SU-DHL-6 (cell line): ENCODE measurements at regions not wholly inside any gene's neighbourhood (a gene's known extent, or its start where the extent isn't known, plus 50 kb on each side); places are given as distances from the start of the nearest gene placed in this dataset.

Experiments used
- H2AFZ ChIP-seq: fragments of 200-600 bp; sonication (generic); 2 replicates; pipeline ENCODE4 v1.6.1; 2014; ENCODE audit warnings: low read depth, mild to moderate bottlenecking, moderate library complexity, mixed read lengths, antibody characterized with exemption, low read length; ENCODE audit not compliant: severe bottlenecking
- H3F3A ChIP-seq: fragments of 200-600 bp; shearing (Covaris generic); 2 replicates; pipeline ENCODE4 v1.6.0; 2016; ENCODE audit warnings: antibody characterized with exemption, mild to moderate bottlenecking; ENCODE audit not compliant: insufficient read depth
- H3K27ac ChIP-seq: fragments of 200-600 bp; sonication (generic); 2 replicates; pipeline ENCODE4 v1.5.1; 2016; ENCODE audit warnings: low read depth, mild to moderate bottlenecking, low read length, moderate library complexity, mixed read lengths
- H3K27me3 ChIP-seq: fragments of 200-600 bp; sonication (generic), shearing (Covaris generic); 2 replicates; pipeline ENCODE4 v1.6.0; 2014; ENCODE audit warnings: mild to moderate bottlenecking, low read length
- H3K36me3 ChIP-seq: fragments of 200-600 bp; sonication (generic); 2 replicates; pipeline ENCODE4 v1.6.1; 2014; ENCODE audit warnings: mild to moderate bottlenecking, low read length, mixed read lengths
- H3K4me2 ChIP-seq: fragments of 300-600, 200-600 bp; shearing (Covaris generic), sonication (generic); 2 replicates; pipeline ENCODE4 v1.6.0; 2014; ENCODE audit warnings: low read length, low read depth, mild to moderate bottlenecking; ENCODE audit not compliant: poor library complexity, severe bottlenecking
- H3K4me3 ChIP-seq: fragments of 200-600 bp; sonication (generic); 2 replicates; pipeline ENCODE4 v1.5.1; 2014; ENCODE audit warnings: antibody characterized with exemption, low read length, mild to moderate bottlenecking, mixed read lengths; ENCODE audit not compliant: insufficient read depth, poor library complexity, severe bottlenecking
- H3K79me2 ChIP-seq: fragments of 200-600 bp; sonication (generic); 2 replicates; pipeline ENCODE4 v1.6.1; 2014; ENCODE audit warnings: mild to moderate bottlenecking, low read length, moderate library complexity; ENCODE audit not compliant: insufficient read depth
- H3K9ac ChIP-seq: fragments of 200-600 bp; sonication (generic); 2 replicates; pipeline ENCODE4 v1.7.0; 2014; ENCODE audit warnings: mild to moderate bottlenecking, low read length
- H3K9me2 ChIP-seq: fragments of 200-600 bp; sonication (generic); replicated peaks from 2 replicates; pipeline ENCODE4 v1.6.1; 2014; ENCODE audit warnings: low read length; ENCODE audit not compliant: insufficient read depth
- H3K9me3 ChIP-seq: fragments of 200-600 bp; sonication (generic); 2 replicates; pipeline ENCODE4 v1.6.1; 2014; ENCODE audit warnings: low read length, mixed read lengths; ENCODE audit not compliant: insufficient read depth
- H4K20me1 ChIP-seq: fragments of 200-600 bp; sonication (generic); 2 replicates; pipeline ENCODE4 v1.6.1; 2014; ENCODE audit warnings: low read depth, mild to moderate bottlenecking, antibody characterized with exemption, low read length, moderate library complexity, mixed read lengths
- EZH2phosphoT487 ChIP-seq: fragments of 200-600 bp; sonication (generic), shearing (Covaris generic); conservative IDR thresholded peaks from 2 replicates; pipeline ENCODE4 v1.6.1; 2018; ENCODE audit warnings: mild to moderate bottlenecking, antibody characterized with exemption, low read length, moderate library complexity, mixed read lengths
- TF ChIP-seq, protein P1 (sequence below): fragments of 200-600 bp; sonication (generic); IDR thresholded peaks from one replicate; pipeline ENCODE4 v1.5.1; 2017; ENCODE audit warnings: antibody characterized with exemption, mild to moderate bottlenecking, low read length, moderate library complexity; ENCODE audit not compliant: insufficient read depth, poor library complexity, severe bottlenecking

- no peaks in the 10 kb centered on the region for H4K20me1 ChIP-seq
- no peak overlapping the region for H3K4me3 ChIP-seq
- H3K36me3 ChIP-seq = no peaks in the 10 kb centered on the region
- no peak overlapping the region for H2AFZ ChIP-seq
- H3K79me2 ChIP-seq = no peaks in the 10 kb centered on the region
- no peak for TF ChIP-seq EZH2phosphoT487
- TF ChIP-seq, protein P1, sequence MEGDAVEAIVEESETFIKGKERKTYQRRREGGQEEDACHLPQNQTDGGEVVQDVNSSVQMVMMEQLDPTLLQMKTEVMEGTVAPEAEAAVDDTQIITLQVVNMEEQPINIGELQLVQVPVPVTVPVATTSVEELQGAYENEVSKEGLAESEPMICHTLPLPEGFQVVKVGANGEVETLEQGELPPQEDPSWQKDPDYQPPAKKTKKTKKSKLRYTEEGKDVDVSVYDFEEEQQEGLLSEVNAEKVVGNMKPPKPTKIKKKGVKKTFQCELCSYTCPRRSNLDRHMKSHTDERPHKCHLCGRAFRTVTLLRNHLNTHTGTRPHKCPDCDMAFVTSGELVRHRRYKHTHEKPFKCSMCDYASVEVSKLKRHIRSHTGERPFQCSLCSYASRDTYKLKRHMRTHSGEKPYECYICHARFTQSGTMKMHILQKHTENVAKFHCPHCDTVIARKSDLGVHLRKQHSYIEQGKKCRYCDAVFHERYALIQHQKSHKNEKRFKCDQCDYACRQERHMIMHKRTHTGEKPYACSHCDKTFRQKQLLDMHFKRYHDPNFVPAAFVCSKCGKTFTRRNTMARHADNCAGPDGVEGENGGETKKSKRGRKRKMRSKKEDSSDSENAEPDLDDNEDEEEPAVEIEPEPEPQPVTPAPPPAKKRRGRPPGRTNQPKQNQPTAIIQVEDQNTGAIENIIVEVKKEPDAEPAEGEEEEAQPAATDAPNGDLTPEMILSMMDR = no peak
- no peaks in the 10 kb centered on the region for H3K9me3 ChIP-seq
- no peak overlapping the region for H3K4me2 ChIP-seq
- H3K9ac ChIP-seq = no peak overlapping the region
- no peak overlapping the region for H3K27ac ChIP-seq
- no peaks in the 10 kb centered on the region; the same call in 1 of the 2 replicates for H3K27me3 ChIP-seq
- no peaks in the 10 kb centered on the region for H3F3A ChIP-seq
- no peaks in the 10 kb centered on the region for H3K9me2 ChIP-seq
Measured at GRCh38 chr22:27181537-27181936, 524.1 kb downstream of the MIAT start.

DNA sequence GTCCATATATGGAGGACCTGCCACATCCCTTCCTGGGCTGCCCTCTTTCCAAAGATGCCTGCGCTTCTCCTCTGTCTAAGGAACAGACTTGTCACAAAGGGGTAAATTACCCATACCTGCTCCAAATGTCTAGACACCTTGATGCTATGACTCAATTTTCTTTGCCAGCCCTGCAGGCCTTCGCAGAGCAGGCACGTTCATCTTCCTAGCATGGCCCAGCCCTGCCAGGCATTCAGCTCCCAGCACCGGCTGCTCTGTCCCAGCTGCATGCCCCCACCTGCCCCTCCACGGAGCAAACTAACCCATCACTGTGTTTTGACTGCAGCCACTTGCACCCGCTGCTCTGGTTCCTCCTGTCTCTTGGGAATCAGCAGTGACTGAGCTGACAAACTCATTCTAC lies 526.1 kb downstream of the MIAT start:
- Histone ChIP-seq H3K4me3 (no peak overlapping the region), H3K79me2 (no peaks in the 10 kb centered on the region), H3F3A (no peaks in the 10 kb centered on the region), H3K9me3 (no peaks in the 10 kb centered on the region), H3K27me3 (no peaks in the 10 kb centered on the region; the same call in 1 of the 2 replicates), H3K36me3 (no peaks in the 10 kb centered on the region), H2AFZ (no peak overlapping the region), H3K4me2 (no peak overlapping the region), H3K9ac (no peak overlapping the region), H3K27ac (no peak overlapping the region), H4K20me1 (no peaks in the 10 kb centered on the region), H3K9me2 (no peaks in the 10 kb centered on the region)
- TF ChIP-seq, protein P1 = no peak
- TF ChIP-seq EZH2phosphoT487 = no peak

- TF ChIP-seq, protein P1 = no peak
- no peak for TF ChIP-seq EZH2phosphoT487
Measured at GRCh38 chr22:27185099-27185709, 527.8 kb downstream of the MIAT start.

More at GRCh38 chr22:27185099-27185709, 527.8 kb downstream of the MIAT start:
- H3K9me3 ChIP-seq = no peaks in the 10 kb centered on the region
- H3K9ac ChIP-seq = no peak overlapping the region
- H3K79me2 ChIP-seq = no peaks in the 10 kb centered on the region
- no peaks in the 10 kb centered on the region for H3F3A ChIP-seq
- H3K27ac ChIP-seq = no peak overlapping the region
- no peak overlapping the region for H2AFZ ChIP-seq
- no peaks in the 10 kb centered on the region; the same call in 1 of the 2 replicates for H3K27me3 ChIP-seq
- no peaks in the 10 kb centered on the region for H3K36me3 ChIP-seq
- H3K9me2 ChIP-seq = no peaks in the 10 kb centered on the region
- no peak overlapping the region for H3K4me3 ChIP-seq
- H4K20me1 ChIP-seq = no peaks in the 10 kb centered on the region
- H3K4me2 ChIP-seq = no peak overlapping the region
